K562 (cell line): ENCODE measurements at regions not wholly inside any gene's neighbourhood (a gene's known extent, or its start where the extent isn't known, plus 50 kb on each side); places are given as distances from the start of the nearest gene placed in this dataset.

ENCODE experiments used
- ATAC-seq: fragments of 200-7000 bp; cut with Tn5 transposase; 3 replicates; pipeline ENCODE4 v1.9.1; 2020; ENCODE audit warnings: moderate library complexity
- BruUV-seq: library from RNA; stranded (reverse); fragments of 400-500 nt; replicated peaks from 2 replicates; lab custom pipeline; 2021; lab: Mats Ljungman, UMichigan
- CTCF ChIA-PET: fragments of 300-600 bp; formaldehyde crosslinking; extraction: SDS; loops from one replicate; lab custom pipeline; 2021; ENCODE audit warnings: low intra/inter-chr PET ratio; lab: Yijun Ruan, JAX
- POLR2A ChIA-PET: fragments of 300-600, 350-650 bp; sonication (Branson Sonifier 250); formaldehyde crosslinking; extraction: SDS; loops from one replicate; lab custom pipeline; 2021; ENCODE audit warnings: antibody characterized with exemption, inconsistent platforms; lab: Yijun Ruan, JAX
- DNase-seq, 4 experiments: peaks; one replicate each; pipeline versions ENCODE4 v3.0.0 to v3.0.0-alpha.2; 2011 to 2018; ENCODE audit warnings: low spot score in 3 of 4, mixed read lengths in 3 of 4; ENCODE audit errors: extremely low read depth in 1 of 4
- FAIRE-seq: peaks from 2 replicates; lab custom pipeline; 2011; peaks lifted over from hg19 to GRCh38; lab: Jason Lieb, UNC
- H2AFZ ChIP-seq: 2 replicates; pipeline ENCODE4 v1.6.0; 2011; ENCODE audit warnings: low read depth, low read length, control low read depth, inconsistent platforms
- H3K27ac ChIP-seq: fragments of 200-600 bp; 3 replicates; pipeline ENCODE4 v1.8.0; 2011; ENCODE audit warnings: low read depth, mild to moderate bottlenecking, control low read depth, inconsistent platforms, low read length, moderate library complexity, mixed read lengths; ENCODE audit errors: extremely low read depth
- H3K27me3 ChIP-seq, 2 experiments: fragments of 300-600 bp in 1 of 2; 2 replicates in 1 of 2; 3 replicates in 1 of 2; pipeline versions ENCODE4 v1.6.0 to v1.8.0; 2011; ENCODE audit warnings: inconsistent platforms in 2 of 2, low read length in 2 of 2, mild to moderate bottlenecking in 1 of 2, mixed read lengths in 1 of 2, moderate library complexity in 1 of 2; ENCODE audit not compliant: control insufficient read depth in 2 of 2, insufficient read depth in 2 of 2
- H3K36me3 ChIP-seq: fragments of 300-600 bp; 3 replicates; pipeline ENCODE4 v1.8.0; 2011; ENCODE audit warnings: mild to moderate bottlenecking, low read length, inconsistent platforms; ENCODE audit not compliant: control insufficient read depth, insufficient read depth
- H3K4me1 ChIP-seq, 2 experiments: fragments of 200-600 bp in 1 of 2; replicated peaks in 1 of 2; 2 replicates in 1 of 2; 3 replicates in 1 of 2; pipeline versions ENCODE4 v1.5.1 to v1.8.0; 2011; ENCODE audit warnings: inconsistent platforms in 2 of 2, low read length in 2 of 2, mild to moderate bottlenecking in 1 of 2, mixed read lengths in 1 of 2, moderate library complexity in 1 of 2; ENCODE audit not compliant: control insufficient read depth in 2 of 2, insufficient read depth in 2 of 2
- H3K4me2 ChIP-seq: 2 replicates; pipeline ENCODE4 v1.6.1; 2011; ENCODE audit warnings: low read length, control low read depth, inconsistent platforms, mixed read lengths; ENCODE audit not compliant: insufficient read depth
- H3K4me3 ChIP-seq: fragments of 200-600 bp; sonication (generic), shearing (Covaris generic); 2 replicates; pipeline ENCODE4 v1.5.1; 2016; ENCODE audit warnings: control low read depth, inconsistent platforms
- H3K79me2 ChIP-seq: fragments of 200-600 bp; 3 replicates; pipeline ENCODE4 v1.8.0; 2011; ENCODE audit warnings: low read length, inconsistent platforms; ENCODE audit not compliant: control insufficient read depth, insufficient read depth
- H3K9ac ChIP-seq, 2 experiments: 2 replicates each; pipeline versions ENCODE4 v1.6.0 to v1.6.1; 2011; ENCODE audit warnings: low read depth in 2 of 2, low read length in 2 of 2, control low read depth in 1 of 2, inconsistent platforms in 1 of 2, mild to moderate bottlenecking in 1 of 2, mixed read lengths in 1 of 2; ENCODE audit not compliant: insufficient read depth in 1 of 2
- H3K9me1 ChIP-seq: one replicate; pipeline ENCODE4 v1.6.0; 2011; ENCODE audit warnings: inconsistent platforms, mild to moderate bottlenecking, low read length, moderate library complexity; ENCODE audit not compliant: control insufficient read depth, insufficient read depth
- H3K9me3 ChIP-seq: replicated peaks from 2 replicates; pipeline ENCODE4 v1.5.1; 2011; ENCODE audit warnings: low read depth, low read length, inconsistent platforms; ENCODE audit not compliant: control insufficient read depth, insufficient read depth
- H4K20me1 ChIP-seq: replicated peaks from 2 replicates; pipeline ENCODE4 v1.6.1; 2011; ENCODE audit warnings: low read length, inconsistent platforms, mixed read lengths; ENCODE audit not compliant: control insufficient read depth, insufficient read depth
- HEY1 ChIP-seq: fragments of 250-450 bp; sonication (Bioruptor Pico); IDR thresholded peaks from 2 replicates; pipeline ENCODE4 v1.5.0; 2020; ENCODE audit warnings: mild to moderate bottlenecking, moderate library complexity, borderline replicate concordance
- MEIS2 ChIP-seq: fragments of 450-650 bp; IDR thresholded peaks from 2 replicates; pipeline ENCODE4 v1.6.1; 2014; ENCODE audit warnings: mild to moderate bottlenecking; ENCODE audit not compliant: partially characterized antibody
- PBX2 ChIP-seq, 2 experiments: IDR thresholded peaks in 1 of 2; conservative IDR thresholded peaks in 1 of 2; 2 replicates each; pipeline ENCODE4 v1.6.1; 2016; ENCODE audit warnings: low read depth in 2 of 2, mild to moderate bottlenecking in 1 of 2, missing compliant biosample characterization in 1 of 2, missing genetic modification characterization in 1 of 2, moderate library complexity in 1 of 2
- U2AF2 ChIP-seq: fragments of 200-400 bp; formaldehyde crosslinking; optimal IDR thresholded peaks from 2 replicates; pipeline ENCODE3; 2017; ENCODE audit warnings: low read depth, mild to moderate bottlenecking, low read length
- WGBS: fragments of 100-300 bp; shearing (Covaris generic); methylation state at CpG from one replicate; pipeline ENCODE4 v1.1.6; 2016; ENCODE audit warnings: low coverage, mixed read lengths; ENCODE audit not compliant: insufficient coverage; ENCODE audit errors: missing lambda C conversion rate; 5-methylcytosine and 5-hydroxymethylcytosine counted together
- in situ Hi-C: fragments of 300-500 bp; cut with MboI; formaldehyde crosslinking; loops from 4 replicates; pipeline ENCODE4 v1.15.0; 2018; ENCODE audit warnings: inconsistent platforms, mixed read lengths
- intact Hi-C: fragments of 100-400 bp; cut with micrococcal nuclease; formaldehyde crosslinking; loops from 2 replicates; pipeline ENCODE4 v1.14.2; 2022

- WGBS, result 4% methylated on average over 3 of the region's 4 CpGs
- Histone ChIP-seq H2AFZ (no peak overlapping the region), H3K4me3 (no peak overlapping the region), H3K4me2 (no peak overlapping the region), H3K9me1 (no peaks in the 10 kb centered on the region), H3K27me3 (peaks cover 0 to 19% of the 10 kb centered on the region in 2 experiments; a peak in 3 of 5 replicates), H3K36me3 (no peaks in the 10 kb centered on the region), H3K4me1 (no peaks in the 10 kb centered on the region; a peak in 1 of 5 replicates), H3K9ac (no peak overlapping the region), H3K9me3 (no peaks in the 10 kb centered on the region), H3K27ac (no peak overlapping the region), H4K20me1 (peaks cover 3% of the 10 kb centered on the region; the same call in 1 of the 2 replicates), H3K79me2 (no peaks in the 10 kb centered on the region)
- intact Hi-C loops (no loop called here), in situ Hi-C loops (no loop called here)
- TF ChIP-seq MEIS2 (peak; percentile 7), U2AF2 (no peak), HEY1 (CRISPR knock-in tag) (no peak), PBX2 (CRISPR knock-in tag; IDR thresholded peaks at IDR 0.05; ENCODE audit: low read depth) (no peak), PBX2 (tag; conservative IDR thresholded peaks at IDR 0.05; ENCODE audit: low read depth) (0 out of 2 replicates have a peak, but pooled peaks have one; percentile 10)
- FAIRE-seq (no peak), DNase-seq (no peak), ATAC-seq (no peak)
- POLR2A ChIA-PET, result interaction anchor here (0.6 to 0.7 kb wide), 3 partner anchors 9 to 106 kb away, joined by 3 read pairs; no protein-coding TSS in a partner anchor
- BruUV-seq, result no TSS peak
- CTCF ChIA-PET, result interaction anchor here (0.6 kb wide), 1 partner anchor 12 kb away, joined by 3 read pairs; no protein-coding TSS in a partner anchor
Measured at GRCh38 chr15:77831986-77832385, 199.3 kb upstream of the LINGO1 start.
